Subcutaneous abdominal adipose tissue (tissue), 5 donors: ENCODE measurements at regions not wholly inside any gene's neighbourhood (a gene's known extent, or its start where the extent isn't known, plus 50 kb on each side); places are given as distances from the start of the nearest gene placed in this dataset.
"Not testable (repeated sequence)": the region's sequence is repeated elsewhere in the genome, so short reads cannot be mapped to it uniquely, and the experiment has no call there.

ENCODE experiments used
- H3K27ac ChIP-seq: one replicate; pipeline ENCODE4 v1.7.0; 2013; ENCODE audit warnings: low read depth, mild to moderate bottlenecking, inconsistent platforms, low read length, moderate library complexity
- H3K27me3 ChIP-seq, 5 donors: one replicate each; pipeline ENCODE4 v1.7.0; 2013; ENCODE audit warnings: low read length in 5 of 5, inconsistent platforms in 1 of 5; ENCODE audit not compliant: control insufficient read depth in 5 of 5, insufficient read depth in 4 of 5
- H3K36me3 ChIP-seq, 5 donors: one replicate each; pipeline ENCODE4 v1.7.0; 2013; ENCODE audit warnings: low read length in 5 of 5; ENCODE audit not compliant: control insufficient read depth in 5 of 5, insufficient read depth in 5 of 5
- H3K4me1 ChIP-seq, 5 donors: one replicate each; pipeline ENCODE4 v1.7.0; 2013; ENCODE audit warnings: low read length in 5 of 5, mild to moderate bottlenecking in 3 of 5, moderate library complexity in 1 of 5; ENCODE audit not compliant: control insufficient read depth in 5 of 5, insufficient read depth in 5 of 5
- H3K4me3 ChIP-seq, 5 donors: one replicate each; pipeline ENCODE4 v1.7.0; 2013; ENCODE audit warnings: low read length in 5 of 5, low read depth in 1 of 5
- H3K9ac ChIP-seq, 5 donors: one replicate each; pipeline ENCODE4 v1.7.0; 2013; ENCODE audit warnings: low read length in 5 of 5, mild to moderate bottlenecking in 4 of 5, moderate library complexity in 3 of 5
- H3K9me3 ChIP-seq, 5 donors: one replicate each; pipeline ENCODE4 v1.7.0; 2013; ENCODE audit warnings: low read length in 5 of 5; ENCODE audit not compliant: control insufficient read depth in 5 of 5
- donor health status: healthy.
- donor health status: healthy.
- donor health status: healthy.
- donor health status: healthy.
- donor health status: healthy.

GRCh38 chr19:57016076-57016475, 103.7 kb upstream of the USP29 start:
- no peaks in the 10 kb centered on the region for H3K4me1 ChIP-seq
- peaks cover 0 to 2% (median 0%) of the 10 kb centered on the region in 5 donors for H3K27me3 ChIP-seq
- H3K27ac ChIP-seq = no peak overlapping the region
- no peak overlapping the region for H3K9ac ChIP-seq
- H3K4me3 ChIP-seq = no peak overlapping the region
- peaks cover 0 to 19% (median 0%) of the 10 kb centered on the region in 5 donors for H3K9me3 ChIP-seq
- H3K36me3 ChIP-seq = no peaks in the 10 kb centered on the region

GRCh38 chr19:57016491-57016890, 103.3 kb upstream of the USP29 start:
- H3K4me3 ChIP-seq = no peak overlapping the region
- peaks cover 0 to 19% (median 0%) of the 10 kb centered on the region in 5 donors for H3K9me3 ChIP-seq
- no peak overlapping the region for H3K27ac ChIP-seq
- H3K27me3 ChIP-seq = peaks cover 0 to 2% (median 0%) of the 10 kb centered on the region in 5 donors
- no peaks in the 10 kb centered on the region for H3K4me1 ChIP-seq
- H3K9ac ChIP-seq = no peak overlapping the region
- no peaks in the 10 kb centered on the region for H3K36me3 ChIP-seq

GRCh38 chr19:57025491-57025890, 94.3 kb upstream of the USP29 start:
- H3K36me3 ChIP-seq = no peaks in the 10 kb centered on the region
- no peak overlapping the region for H3K27ac ChIP-seq
- peaks cover 0 to 2% (median 0%) of the 10 kb centered on the region in 5 donors for H3K27me3 ChIP-seq
- H3K9ac ChIP-seq = no peak overlapping the region
- no peaks in the 10 kb centered on the region for H3K4me1 ChIP-seq
- H3K4me3 ChIP-seq = no peak overlapping the region
- peaks cover 0 to 2% (median 0%) of the 10 kb centered on the region in 5 donors for H3K9me3 ChIP-seq

GRCh38 chr19:57026476-57026875, 93.3 kb upstream of the USP29 start:
- H3K27me3 ChIP-seq = peaks cover 0 to 2% (median 0%) of the 10 kb centered on the region in 5 donors
- H3K9ac ChIP-seq = no peak overlapping the region
- no peaks in the 10 kb centered on the region for H3K4me1 ChIP-seq
- H3K27ac ChIP-seq = no peak overlapping the region
- no peak overlapping the region for H3K4me3 ChIP-seq
- no peaks in the 10 kb centered on the region for H3K36me3 ChIP-seq
- peaks cover 0 to 2% (median 0%) of the 10 kb centered on the region in 5 donors for H3K9me3 ChIP-seq

GRCh38 chr19:57027360-57027759, 92.4 kb upstream of the USP29 start:
- Histone ChIP-seq H3K36me3 (no peaks in the 10 kb centered on the region), H3K27me3 (peaks cover 0 to 2% (median 0%) of the 10 kb centered on the region in 5 donors), H3K9ac (no peak overlapping the region), H3K9me3 (peaks cover 0 to 2% (median 0%) of the 10 kb centered on the region in 5 donors), H3K4me1 (no peaks in the 10 kb centered on the region), H3K27ac (no peak overlapping the region), H3K4me3 (no peak overlapping the region)

GRCh38 chr19:57028804-57029525, 90.8 kb upstream of the USP29 start:
- no peak overlapping the region for H3K27ac ChIP-seq
- H3K36me3 ChIP-seq = no peaks in the 10 kb centered on the region
- H3K4me1 ChIP-seq = no peaks in the 10 kb centered on the region
- H3K9me3 ChIP-seq = peaks cover 0 to 9% (median 0%) of the 10 kb centered on the region in 5 donors
- H3K9ac ChIP-seq = no peak overlapping the region
- H3K27me3 ChIP-seq = no peaks in the 10 kb centered on the region
- H3K4me3 ChIP-seq = no peak overlapping the region

- no peak overlapping the region for H3K27ac ChIP-seq
- H3K9me3 ChIP-seq = peaks cover 0 to 11% (median 0%) of the 10 kb centered on the region in 5 donors
- no peaks in the 10 kb centered on the region for H3K36me3 ChIP-seq
- no peak overlapping the region for H3K9ac ChIP-seq
- H3K4me3 ChIP-seq = no peak overlapping the region
- H3K27me3 ChIP-seq = no peaks in the 10 kb centered on the region
- no peaks in the 10 kb centered on the region for H3K4me1 ChIP-seq
These were observed 88.7 kb upstream of the USP29 start for GRCh38 chr19:57031106-57031505.

- Histone ChIP-seq H3K4me1 (no peaks in the 10 kb centered on the region), H3K9me3 (peaks cover 0 to 11% (median 0%) of the 10 kb centered on the region in 5 donors), H3K36me3 (no peaks in the 10 kb centered on the region), H3K27ac (no peak overlapping the region), H3K4me3 (no peak overlapping the region), H3K9ac (no peak overlapping the region), H3K27me3 (no peaks in the 10 kb centered on the region)
These were observed 86.2 kb upstream of the USP29 start for GRCh38 chr19:57033576-57033975.

GRCh38 chr19:57034544-57034943, 85.2 kb upstream of the USP29 start:
- H3K4me3 ChIP-seq = no peak overlapping the region

GRCh38 chr19:57035740-57036139, 84.0 kb upstream of the USP29 start:
- H3K9me3 ChIP-seq = peaks cover 0 to 15% (median 4%) of the 10 kb centered on the region in 5 donors
- not testable (repeated sequence) for H3K4me1 ChIP-seq, H3K9ac ChIP-seq, H3K4me3 ChIP-seq, H3K27ac ChIP-seq, H3K27me3 ChIP-seq, H3K36me3 ChIP-seq

More at GRCh38 chr19:57034544-57034943, 85.2 kb upstream of the USP29 start:
- H3K27me3 ChIP-seq = no peaks in the 10 kb centered on the region
- H3K4me1 ChIP-seq = no peaks in the 10 kb centered on the region
- H3K36me3 ChIP-seq = no peaks in the 10 kb centered on the region
- no peak overlapping the region for H3K9ac ChIP-seq
- no peak overlapping the region for H3K27ac ChIP-seq
- peaks cover 0 to 11% (median 0%) of the 10 kb centered on the region in 5 donors for H3K9me3 ChIP-seq
